ENCODE measurements at regions not wholly inside any gene's neighbourhood (a gene's known extent, or its start where the extent isn't known, plus 50 kb on each side); places are given as distances from the start of the nearest gene placed in this dataset.

DNA sequence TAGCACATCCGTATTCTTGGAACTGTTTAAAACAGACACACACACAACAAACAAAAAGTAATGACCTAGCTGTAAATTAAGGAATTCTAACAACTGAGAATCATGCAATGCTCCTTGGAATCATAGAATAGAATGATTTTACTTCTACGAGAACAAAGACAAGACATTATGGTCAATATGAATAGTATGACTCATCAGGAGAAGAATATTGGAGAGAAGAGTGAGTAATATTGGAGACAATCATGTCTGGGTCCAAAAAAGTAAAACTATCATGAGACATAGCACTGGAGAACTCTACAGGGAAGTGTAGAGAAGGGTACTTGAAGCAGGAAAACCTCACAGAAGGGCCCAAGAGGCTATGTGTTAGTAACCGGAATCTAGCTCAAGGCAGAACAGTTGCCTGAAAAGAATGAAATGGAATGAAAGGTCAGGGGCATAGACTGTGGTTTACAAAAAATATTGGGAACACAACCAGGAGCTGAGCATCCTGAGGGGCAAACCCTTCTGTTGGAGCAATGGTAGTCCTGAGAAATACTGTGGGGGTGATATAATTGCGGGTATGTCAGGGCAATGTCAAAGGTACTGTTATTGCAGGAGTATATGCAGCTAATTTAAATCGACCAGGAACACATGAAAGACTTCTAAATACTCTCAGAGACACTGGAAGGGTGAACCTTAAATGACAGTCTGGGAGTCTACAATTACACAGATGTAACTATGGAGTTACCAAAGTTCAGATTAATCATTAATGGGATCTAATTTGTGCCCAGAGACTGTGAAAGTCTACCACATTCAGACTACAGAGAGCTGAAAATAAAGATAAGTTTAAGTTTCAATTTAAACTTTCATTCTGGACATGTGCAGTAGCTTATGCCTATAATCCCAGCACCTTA, 201.2 kb downstream of the BCHE start (continued):
- TF ChIP-seq DEAF1 (CRISPR knock-in tag; IDR thresholded peaks at IDR 0.05) (no peak), SMC3 (conservative IDR thresholded peaks at IDR 0.05; ENCODE audit: insufficient read depth, low read depth, low read length) (no peak), CHD4 (IDR thresholded peaks at IDR 0.05; ENCODE audit: insufficient read depth, insufficient replicate concordance, low read depth, low read length, poor library complexity, severe bottlenecking) (no peak), KLF6 (CRISPR knock-in tag; IDR thresholded peaks at IDR 0.05; ENCODE audit: borderline replicate concordance) (no peak), GTF3C2 (IDR thresholded peaks at IDR 0.05; ENCODE audit: borderline replicate concordance, extremely low read depth, insufficient read length) (no peak), ZBTB43 (CRISPR knock-in tag; IDR thresholded peaks at IDR 0.05) (no peak), ZNF232 (CRISPR knock-in tag; IDR thresholded peaks at IDR 0.05) (no peak)
- TF ChIP-seq, protein P1, sequence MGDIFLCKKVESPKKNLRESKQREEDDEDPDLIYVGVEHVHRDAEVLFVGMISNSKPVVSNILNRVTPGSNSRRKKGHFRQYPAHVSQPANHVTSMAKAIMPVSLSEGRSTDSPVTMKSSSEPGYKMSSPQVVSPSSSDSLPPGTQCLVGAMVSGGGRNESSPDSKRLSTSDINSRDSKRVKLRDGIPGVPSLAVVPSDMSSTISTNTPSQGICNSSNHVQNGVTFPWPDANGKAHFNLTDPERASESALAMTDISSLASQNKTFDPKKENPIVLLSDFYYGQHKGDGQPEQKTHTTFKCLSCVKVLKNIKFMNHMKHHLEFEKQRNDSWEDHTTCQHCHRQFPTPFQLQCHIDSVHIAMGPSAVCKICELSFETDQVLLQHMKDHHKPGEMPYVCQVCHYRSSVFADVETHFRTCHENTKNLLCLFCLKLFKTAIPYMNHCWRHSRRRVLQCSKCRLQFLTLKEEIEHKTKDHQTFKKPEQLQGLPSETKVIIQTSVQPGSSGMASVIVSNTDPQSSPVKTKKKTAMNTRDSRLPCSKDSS (IDR thresholded peaks at IDR 0.05; ENCODE audit: low read depth, partially characterized antibody): no peak
